T-helper 2 cell treated with Interferon-gamma antibody and Interleukin-4, amounts not matched to agents 5 μg/mL and 100 μg/mL, for 36 hours (primary cell): ENCODE measurements at regions not wholly inside any gene's neighbourhood (a gene's known extent, or its start where the extent isn't known, plus 50 kb on each side); places are given as distances from the start of the nearest gene placed in this dataset.
"Not testable (repeated sequence)": the region's sequence is repeated elsewhere in the genome, so short reads cannot be mapped to it uniquely, and the experiment has no call there.

Source experiments
- DNase-seq: peaks from one replicate; pipeline ENCODE4 v3.0.0; 2021; ENCODE audit warnings: low spot score
- H3K27ac Mint-ChIP-seq: one replicate; pipeline ENCODE4 v1.8.0; 2021; ENCODE audit warnings: mild to moderate bottlenecking, mixed read lengths
- H3K27me3 Mint-ChIP-seq: one replicate; pipeline ENCODE4 v1.8.0; 2021; ENCODE audit warnings: low read depth, mixed read lengths
- H3K36me3 Mint-ChIP-seq: one replicate; pipeline ENCODE4 v1.8.0; 2021; ENCODE audit warnings: low read depth, mixed read lengths
- H3K4me1 Mint-ChIP-seq: one replicate; pipeline ENCODE4 v1.8.0; 2021; ENCODE audit warnings: low read depth, mixed read lengths
- H3K4me3 Mint-ChIP-seq: one replicate; pipeline ENCODE4 v1.8.0; 2022; ENCODE audit warnings: mild to moderate bottlenecking, moderate library complexity, mixed read lengths
- H3K9me3 Mint-ChIP-seq: one replicate; pipeline ENCODE4 v1.8.0; 2021; ENCODE audit warnings: mixed read lengths

DNA sequence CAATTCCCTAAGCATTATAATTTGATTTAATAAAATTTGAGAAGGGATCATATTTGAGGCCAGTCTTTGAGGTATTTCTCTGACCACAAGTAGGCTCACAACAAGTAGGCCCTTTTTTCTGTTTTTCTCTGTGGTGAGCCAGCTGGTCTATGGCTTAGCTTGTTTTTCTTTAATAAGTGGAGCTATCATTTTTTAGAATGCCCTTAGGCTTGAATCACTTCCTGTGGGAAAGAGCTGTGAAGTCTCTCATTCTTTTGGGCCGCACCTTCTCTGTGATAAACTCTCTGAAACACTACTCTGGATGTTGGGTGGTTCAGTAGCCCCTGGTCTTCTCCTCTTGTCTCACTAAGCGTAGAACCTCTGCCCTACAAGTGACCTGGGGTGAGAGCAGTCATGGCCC lies 235.9 kb downstream of the SUCLG1 start:
- DNase-seq = no peak
- peaks cover 2% of the 10 kb centered on the region for H3K27me3 Mint-ChIP-seq
- H3K4me3 Mint-ChIP-seq = no peak overlapping the region
- H3K9me3 Mint-ChIP-seq = no peaks in the 10 kb centered on the region
- H3K4me1 Mint-ChIP-seq = no peaks in the 10 kb centered on the region
- no peak overlapping the region for H3K27ac Mint-ChIP-seq
- no peaks in the 10 kb centered on the region for H3K36me3 Mint-ChIP-seq

DNA sequence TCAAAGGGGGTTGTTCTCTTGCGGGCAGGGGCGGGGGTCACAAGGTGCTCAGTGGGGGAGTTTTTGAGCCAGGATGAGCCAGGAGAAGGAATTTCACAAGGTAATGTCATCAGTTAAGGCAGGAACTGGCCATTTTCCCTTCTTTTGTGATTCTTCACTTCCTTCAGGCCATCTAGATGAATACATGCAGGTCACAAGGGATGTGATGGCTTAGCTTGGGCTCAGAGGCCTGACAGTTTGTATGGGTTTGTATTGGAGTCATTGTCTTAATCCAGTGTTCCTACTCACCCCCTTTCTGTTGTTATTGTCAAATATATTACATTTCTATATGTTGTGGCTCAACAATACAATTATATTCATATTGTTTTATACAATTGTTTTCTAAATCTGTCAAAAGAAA lies 238.0 kb downstream of the SUCLG1 start:
- not testable (repeated sequence) for H3K9me3 Mint-ChIP-seq, H3K4me3 Mint-ChIP-seq, DNase-seq, H3K4me1 Mint-ChIP-seq, H3K27me3 Mint-ChIP-seq, H3K36me3 Mint-ChIP-seq, H3K27ac Mint-ChIP-seq

DNA sequence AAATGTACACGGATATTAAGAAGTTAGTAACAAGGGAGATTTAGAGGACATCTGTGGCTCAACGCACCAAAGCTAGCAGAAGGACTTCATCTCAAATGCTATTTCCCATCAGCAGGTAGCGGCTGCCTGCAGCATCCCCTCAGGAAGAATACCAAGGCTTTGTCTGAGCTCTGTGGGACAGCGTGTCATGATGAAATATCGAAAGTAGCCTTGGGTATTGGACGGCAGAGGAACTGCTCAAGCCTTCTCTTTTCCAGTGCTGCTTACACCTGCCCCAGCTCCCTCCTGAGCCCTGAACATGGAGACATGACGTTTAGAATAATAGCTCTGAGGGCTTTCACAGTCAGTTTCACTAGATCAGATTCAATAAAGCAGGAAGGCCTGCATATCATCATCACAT lies 241.6 kb downstream of the SUCLG1 start:
- H3K9me3 Mint-ChIP-seq = no peaks in the 10 kb centered on the region
- H3K27me3 Mint-ChIP-seq = peaks cover 7% of the 10 kb centered on the region
- DNase-seq = no peak
- H3K4me3 Mint-ChIP-seq = no peak overlapping the region
- H3K36me3 Mint-ChIP-seq = no peaks in the 10 kb centered on the region
- peaks cover 2% of the 10 kb centered on the region for H3K4me1 Mint-ChIP-seq
- no peak overlapping the region for H3K27ac Mint-ChIP-seq

DNA sequence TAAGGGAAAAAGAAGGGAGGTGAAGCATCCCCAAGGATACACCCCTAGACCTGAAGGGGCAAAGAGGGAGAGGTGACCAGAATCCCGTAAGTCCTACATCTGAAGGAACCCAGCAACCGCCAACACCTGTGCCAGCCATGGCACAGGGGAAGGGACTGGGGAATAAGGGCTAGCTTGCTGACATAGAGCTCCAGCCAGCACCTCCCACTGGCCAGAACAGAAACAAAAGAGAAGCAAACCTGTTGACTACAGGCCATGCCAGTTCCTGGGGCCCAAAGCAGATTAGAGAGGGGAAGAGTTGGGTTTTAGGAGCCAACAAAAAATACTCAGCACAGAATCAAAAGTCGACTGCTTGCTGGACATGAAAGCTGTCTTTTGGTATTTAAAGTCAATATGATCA lies 244.6 kb downstream of the SUCLG1 start:
- Mint-ChIP-seq H3K36me3 (no peaks in the 10 kb centered on the region), H3K27me3 (peaks cover 11% of the 10 kb centered on the region), H3K9me3 (no peaks in the 10 kb centered on the region), H3K4me1 (peaks cover 2% of the 10 kb centered on the region), H3K4me3 (no peak overlapping the region), H3K27ac (no peak overlapping the region)
- DNase-seq = no peak

DNA sequence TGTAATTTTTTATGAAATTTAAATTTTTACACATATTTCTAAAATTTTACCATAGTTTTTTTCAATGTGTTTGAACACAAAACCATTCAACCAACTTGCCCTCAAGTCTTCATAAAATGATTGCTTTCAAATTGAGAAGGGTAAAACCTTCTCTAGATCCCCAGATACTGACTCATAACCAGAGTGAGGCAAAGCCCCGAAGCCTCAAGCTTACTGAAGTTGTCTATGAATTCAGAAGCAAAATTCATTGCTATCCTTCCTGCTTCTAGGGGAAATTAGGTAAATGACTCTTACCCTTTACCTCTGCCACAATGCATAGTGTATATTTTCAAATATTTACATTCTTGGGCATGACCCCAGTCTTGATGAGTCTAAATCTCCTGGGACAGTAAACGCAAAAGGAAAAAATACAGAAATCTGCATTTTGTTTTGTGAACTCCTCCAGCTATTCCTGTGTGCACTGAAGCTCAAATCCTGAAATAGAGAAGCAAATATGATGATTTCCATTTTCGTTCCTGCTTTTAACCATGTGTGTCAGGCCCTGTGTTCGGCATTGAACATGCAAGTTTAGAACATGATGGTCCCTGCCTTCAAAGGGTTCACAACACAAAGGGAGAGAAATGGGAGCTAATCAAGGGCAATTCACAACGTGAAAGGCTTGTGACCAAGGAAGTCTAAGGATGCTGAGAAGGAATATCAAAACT lies 246.3 kb downstream of the SUCLG1 start:
- Mint-ChIP-seq H3K27ac (no peak overlapping the region), H3K4me1 (peaks cover 2% of the 10 kb centered on the region), H3K36me3 (no peaks in the 10 kb centered on the region), H3K27me3 (peaks cover 11% of the 10 kb centered on the region), H3K4me3 (no peak overlapping the region), H3K9me3 (no peaks in the 10 kb centered on the region)
- DNase-seq = no peak

DNA sequence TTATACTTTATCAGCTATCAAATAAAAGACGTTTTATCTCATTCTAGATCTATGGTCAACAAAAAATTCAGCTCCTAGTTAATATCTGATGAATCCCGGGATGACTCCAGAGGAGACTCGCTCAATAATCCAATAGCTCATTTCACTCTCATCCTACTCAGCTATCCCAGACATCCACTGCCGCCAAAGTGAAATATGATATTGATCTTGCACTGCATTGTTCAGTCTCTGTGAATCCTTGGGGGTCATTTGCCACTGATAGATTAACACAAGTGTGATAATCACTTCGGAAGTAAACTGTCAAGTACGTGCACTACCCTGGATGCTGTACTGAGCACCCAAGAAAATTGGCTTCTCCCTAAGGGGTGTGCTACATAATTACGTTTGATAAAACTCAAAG lies 249.1 kb downstream of the SUCLG1 start:
- Mint-ChIP-seq H3K4me3 (no peak overlapping the region), H3K9me3 (no peaks in the 10 kb centered on the region), H3K36me3 (no peaks in the 10 kb centered on the region), H3K27me3 (peaks cover 17% of the 10 kb centered on the region), H3K4me1 (peaks cover 2% of the 10 kb centered on the region), H3K27ac (no peak overlapping the region)
- DNase-seq = no peak

DNA sequence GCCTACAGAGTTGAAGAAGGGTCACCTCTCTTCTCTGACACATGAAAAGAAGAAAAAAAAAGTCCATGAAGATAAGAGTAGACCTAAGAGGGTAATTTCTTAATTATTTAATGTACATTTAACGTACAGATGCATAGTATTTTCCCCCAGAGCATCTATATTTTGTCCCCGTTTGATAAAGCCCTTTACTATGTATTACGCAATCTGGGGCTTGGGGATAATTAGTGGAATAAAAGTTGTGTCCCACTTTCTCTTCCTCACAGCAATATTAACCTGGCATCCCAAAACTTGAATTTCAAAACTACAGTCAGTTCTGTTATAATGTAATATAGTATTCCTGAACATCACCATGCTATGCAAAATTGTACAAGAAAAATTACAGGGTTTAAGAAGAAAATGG lies 254.1 kb downstream of the SUCLG1 start:
- Mint-ChIP-seq H3K36me3 (no peaks in the 10 kb centered on the region), H3K27ac (no peak overlapping the region), H3K4me3 (no peak overlapping the region), H3K4me1 (no peaks in the 10 kb centered on the region), H3K27me3 (peaks cover 8% of the 10 kb centered on the region), H3K9me3 (no peaks in the 10 kb centered on the region)
- DNase-seq = no peak

DNA sequence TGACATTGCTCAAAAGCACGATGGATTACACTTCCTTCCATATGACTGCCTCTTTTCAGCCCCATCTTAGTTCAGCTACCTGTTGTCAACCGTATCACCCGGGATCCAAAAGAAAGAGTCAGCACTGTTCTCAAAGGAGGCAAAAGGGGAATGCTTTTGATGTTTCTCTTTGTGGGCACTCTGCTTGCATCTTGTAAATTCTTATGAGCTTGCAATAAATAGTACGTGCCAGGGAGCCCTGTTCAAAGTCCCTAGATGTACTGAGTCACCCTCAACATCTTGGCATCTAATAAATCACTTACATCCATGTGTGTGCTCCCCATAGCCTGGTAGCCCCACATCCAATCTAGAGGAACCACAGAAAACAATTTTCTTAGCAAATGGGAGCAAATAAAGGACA lies 256.9 kb downstream of the SUCLG1 start:
- Mint-ChIP-seq H3K27me3 (peaks cover 8% of the 10 kb centered on the region), H3K4me3 (no peak overlapping the region), H3K27ac (no peak overlapping the region), H3K9me3 (no peaks in the 10 kb centered on the region), H3K36me3 (no peaks in the 10 kb centered on the region), H3K4me1 (no peaks in the 10 kb centered on the region)
- no peak for DNase-seq

DNA sequence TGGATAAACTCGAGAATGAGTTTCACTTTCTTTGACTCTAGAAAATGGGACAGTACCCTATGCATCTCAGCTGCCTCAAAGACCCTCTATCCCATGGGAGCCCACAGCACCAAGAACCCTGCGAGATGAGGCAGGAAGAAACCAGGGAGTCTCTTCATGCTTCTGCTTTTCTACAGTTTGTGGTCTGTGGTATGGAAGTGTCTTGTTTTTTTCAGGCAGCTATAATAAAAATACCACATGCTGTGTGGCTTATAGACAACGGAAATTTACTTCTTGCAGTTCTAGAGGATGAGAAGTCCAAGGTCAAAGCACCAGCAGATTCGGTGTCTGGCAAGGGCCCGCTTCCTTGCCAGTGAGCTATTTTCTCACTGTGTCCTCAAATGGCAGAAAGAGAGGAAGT lies 257.9 kb downstream of the SUCLG1 start:
- Mint-ChIP-seq H3K4me3 (no peak overlapping the region), H3K27ac (no peak overlapping the region), H3K36me3 (no peaks in the 10 kb centered on the region), H3K9me3 (no peaks in the 10 kb centered on the region), H3K4me1 (no peaks in the 10 kb centered on the region), H3K27me3 (peaks cover 5% of the 10 kb centered on the region)
- no peak for DNase-seq

DNA sequence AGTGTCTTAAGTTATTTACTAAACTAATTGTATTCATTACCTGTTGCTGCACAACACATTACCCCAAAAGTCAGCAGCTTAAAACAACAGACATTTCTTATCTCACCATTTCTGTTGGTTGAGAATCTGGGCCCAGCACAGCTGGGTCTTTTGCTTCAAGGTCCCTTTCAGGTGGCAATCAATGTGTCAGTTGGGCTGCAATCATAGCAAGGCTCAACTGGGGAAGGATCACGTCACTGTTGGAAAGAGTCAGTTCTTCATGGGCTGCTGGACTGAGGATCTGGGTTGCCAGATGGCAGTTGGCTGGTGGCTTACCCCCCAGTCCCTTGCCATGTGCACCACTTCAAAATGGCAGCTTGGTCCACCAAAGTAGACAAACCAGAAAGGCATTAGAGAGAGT lies 261.2 kb downstream of the SUCLG1 start:
- H3K4me1 Mint-ChIP-seq = no peaks in the 10 kb centered on the region
- H3K27me3 Mint-ChIP-seq = no peaks in the 10 kb centered on the region
- no peaks in the 10 kb centered on the region for H3K9me3 Mint-ChIP-seq
- no peak overlapping the region for H3K27ac Mint-ChIP-seq
- no peak overlapping the region for H3K4me3 Mint-ChIP-seq
- no peak for DNase-seq
- no peaks in the 10 kb centered on the region for H3K36me3 Mint-ChIP-seq

DNA sequence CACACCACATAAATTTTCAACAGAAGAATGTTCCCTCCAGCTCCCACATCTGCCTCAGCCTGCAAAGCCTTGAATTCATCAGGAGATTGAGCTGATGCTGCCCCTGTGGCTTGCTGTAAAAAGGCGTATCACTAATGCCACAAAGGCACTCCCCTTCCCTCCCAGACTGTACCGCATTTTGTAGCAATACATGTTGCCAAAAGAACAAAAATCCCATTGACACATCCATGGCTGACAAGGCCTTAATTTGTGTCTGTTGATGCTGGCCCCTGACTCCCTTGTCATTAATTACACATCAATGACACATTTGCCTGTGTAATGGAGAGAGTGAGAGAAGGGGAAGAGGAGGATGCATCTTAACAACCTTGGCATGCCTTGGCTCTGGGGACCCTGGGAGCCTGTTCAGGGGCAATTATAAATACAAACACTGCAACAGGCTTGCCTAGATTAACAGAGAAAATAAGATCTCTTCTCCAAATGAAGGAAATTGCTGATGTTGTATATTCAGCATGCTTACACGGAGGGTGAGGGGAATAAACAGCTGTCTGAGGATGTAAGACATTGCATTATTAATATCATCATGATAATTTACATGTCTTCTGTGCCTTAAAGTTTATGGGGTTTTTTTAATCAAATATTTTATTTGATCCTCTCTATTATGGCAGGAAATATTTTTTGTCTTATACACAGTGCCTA lies 264.0 kb downstream of the SUCLG1 start:
- Mint-ChIP-seq H3K36me3 (no peaks in the 10 kb centered on the region), H3K27ac (no peak overlapping the region), H3K27me3 (no peaks in the 10 kb centered on the region), H3K4me1 (no peaks in the 10 kb centered on the region), H3K9me3 (no peaks in the 10 kb centered on the region), H3K4me3 (no peak overlapping the region)
- DNase-seq = no peak

DNA sequence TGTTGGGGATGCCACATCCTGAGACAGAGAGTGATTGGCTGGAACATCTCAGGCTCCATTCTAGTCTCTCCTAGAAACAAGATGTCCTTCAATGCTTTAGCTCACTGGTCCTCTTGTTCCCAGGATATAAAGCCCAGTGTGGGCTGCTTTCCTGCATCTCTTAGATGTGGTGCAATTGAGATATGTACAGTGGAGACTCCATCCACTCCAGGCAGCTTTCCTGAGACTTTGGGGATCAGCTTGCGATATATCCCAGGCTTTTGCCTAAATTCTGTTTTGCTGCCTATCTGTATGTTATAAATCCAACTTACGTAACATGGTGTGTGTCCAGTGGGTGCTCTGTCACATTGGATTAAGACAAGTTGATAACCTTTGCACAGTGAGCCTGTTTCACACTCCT lies 264.9 kb downstream of the SUCLG1 start:
- Mint-ChIP-seq H3K9me3 (no peaks in the 10 kb centered on the region), H3K36me3 (no peaks in the 10 kb centered on the region), H3K27me3 (no peaks in the 10 kb centered on the region), H3K27ac (no peak overlapping the region), H3K4me3 (no peak overlapping the region), H3K4me1 (no peaks in the 10 kb centered on the region)
- no peak for DNase-seq

DNA sequence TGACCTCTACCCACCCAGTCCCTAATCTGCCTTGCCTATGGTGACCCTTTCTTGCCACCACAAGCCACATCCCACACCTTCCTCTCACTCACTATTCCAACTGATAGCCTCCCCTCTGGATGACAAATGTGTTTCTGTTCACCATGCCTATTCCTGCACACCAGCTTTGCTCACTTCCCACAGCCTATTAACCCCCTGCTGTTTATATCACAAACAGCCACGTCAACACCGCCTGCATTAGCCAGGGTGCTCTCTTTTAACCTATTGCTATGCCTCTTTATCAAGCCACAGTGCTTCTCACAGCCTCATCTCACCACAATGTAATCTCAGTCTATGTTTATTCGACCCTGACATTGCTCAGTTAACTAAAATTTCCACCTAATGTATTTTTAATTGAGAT lies 271.8 kb downstream of the SUCLG1 start:
- H3K4me3 Mint-ChIP-seq = no peak overlapping the region
- H3K4me1 Mint-ChIP-seq = no peaks in the 10 kb centered on the region
- H3K27ac Mint-ChIP-seq = no peak overlapping the region
- H3K27me3 Mint-ChIP-seq = no peaks in the 10 kb centered on the region
- H3K9me3 Mint-ChIP-seq = no peaks in the 10 kb centered on the region
- H3K36me3 Mint-ChIP-seq = no peaks in the 10 kb centered on the region
- DNase-seq = no peak

DNA sequence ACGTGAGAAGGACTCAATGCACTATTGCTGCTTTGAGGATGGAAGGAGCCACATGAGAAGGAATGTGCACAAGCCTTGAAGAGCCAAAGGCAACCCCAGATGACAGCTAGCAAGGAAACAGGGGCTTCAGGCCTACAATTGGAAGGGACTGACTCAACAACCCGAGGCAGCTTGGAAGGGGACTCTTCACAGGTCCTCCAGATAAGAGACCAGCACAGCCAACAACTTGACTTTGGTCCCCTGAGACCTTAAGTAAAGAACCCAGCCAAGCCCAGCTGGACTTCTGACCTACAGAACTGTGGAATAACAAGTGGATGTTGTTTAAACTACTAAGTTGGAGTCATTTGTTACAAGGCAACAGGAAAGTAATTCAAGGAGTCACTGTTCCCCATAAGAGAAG lies 277.2 kb downstream of the SUCLG1 start:
- no peak overlapping the region for H3K27ac Mint-ChIP-seq
- no peaks in the 10 kb centered on the region for H3K36me3 Mint-ChIP-seq
- H3K27me3 Mint-ChIP-seq = no peaks in the 10 kb centered on the region
- H3K9me3 Mint-ChIP-seq = no peaks in the 10 kb centered on the region
- DNase-seq = no peak
- no peaks in the 10 kb centered on the region for H3K4me1 Mint-ChIP-seq
- H3K4me3 Mint-ChIP-seq = no peak overlapping the region

DNA sequence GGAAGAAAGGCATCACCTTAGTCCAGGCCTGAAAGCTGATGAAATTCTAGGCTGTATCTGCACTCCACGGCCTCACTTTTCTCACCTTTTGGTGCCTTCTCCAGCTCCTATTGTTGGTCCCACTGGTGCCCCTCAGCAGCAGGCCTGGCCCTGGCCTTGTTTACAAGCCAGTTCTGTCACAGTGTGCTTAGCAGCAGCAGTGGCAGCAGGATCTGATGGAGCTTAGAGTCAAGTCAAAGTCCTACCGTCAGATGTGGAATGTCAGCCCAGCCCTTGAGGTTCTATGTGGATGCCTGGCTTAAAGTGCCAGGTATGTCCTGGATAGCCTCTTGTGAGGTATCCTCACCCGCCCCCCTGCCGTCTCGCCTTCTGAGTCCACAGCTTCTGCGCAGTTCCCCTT lies 281.3 kb downstream of the SUCLG1 start:
- DNase-seq = no peak
- Mint-ChIP-seq H3K27me3 (no peaks in the 10 kb centered on the region), H3K9me3 (no peaks in the 10 kb centered on the region), H3K36me3 (no peaks in the 10 kb centered on the region), H3K4me3 (no peak overlapping the region), H3K4me1 (no peaks in the 10 kb centered on the region), H3K27ac (no peak overlapping the region)
